GM12878 (cell line): ENCODE measurements at regions not wholly inside any gene's neighbourhood (a gene's known extent, or its start where the extent isn't known, plus 50 kb on each side); places are given as distances from the start of the nearest gene placed in this dataset.

Experiments used
- ATAC-seq: fragments of 200-7000 bp; cut with Tn5 transposase; 3 replicates; pipeline ENCODE4 v1.9.1; 2020; ENCODE audit warnings: mild to moderate bottlenecking, moderate library complexity
- BruUV-seq: library from RNA; stranded (reverse); fragments of 400-500 nt; replicated peaks from 2 replicates; lab custom pipeline; 2021; lab: Mats Ljungman, UMichigan
- CTCF ChIA-PET: fragments of 300-600 bp; sonication (Branson Sonifier 250); formaldehyde crosslinking; extraction: SDS; loops from one replicate; lab custom pipeline; 2021; ENCODE audit warnings: inconsistent platforms; lab: Yijun Ruan, JAX
- POLR2A ChIA-PET: fragments of 350-600 bp; formaldehyde crosslinking; extraction: SDS; loops from one replicate; lab custom pipeline; 2021; ENCODE audit warnings: inconsistent platforms; lab: Charles Lee
- RAD21 ChIA-PET: fragments of 300-600 bp; sonication (Branson Sonifier 250); formaldehyde crosslinking; loops from one replicate; lab custom pipeline; 2023; ENCODE audit warnings: antibody characterized with exemption; ENCODE audit not compliant: unreplicated experiment; lab: Charles Lee
- SMC1A ChIA-PET: fragments of 300-600 bp; sonication (Branson Sonifier 250); formaldehyde crosslinking; loops from one replicate; lab custom pipeline; 2023; ENCODE audit not compliant: unreplicated experiment, uncharacterized antibody; lab: Charles Lee
- DNase-seq: peaks from one replicate; pipeline ENCODE4 v3.0.0-alpha.2; 2011; ENCODE audit warnings: low read depth, low spot score
- FAIRE-seq: peaks from 3 replicates; lab custom pipeline; 2011; peaks lifted over from hg19 to GRCh38; lab: Jason Lieb, UNC
- H2AFZ ChIP-seq: 2 replicates; pipeline ENCODE4 v1.6.0; 2011; ENCODE audit warnings: low read depth, low read length, control low read depth; ENCODE audit not compliant: control insufficient read depth
- H3K27ac ChIP-seq: 2 replicates; pipeline ENCODE4 v1.5.1; 2011; ENCODE audit warnings: control low read depth; ENCODE audit not compliant: control insufficient read depth, insufficient read depth
- H3K27me3 ChIP-seq, 2 experiments: replicated peaks in 1 of 2; 2 replicates each; pipeline versions ENCODE4 v1.6.0 to v1.6.1; 2011; ENCODE audit warnings: low read length in 1 of 2; ENCODE audit not compliant: control insufficient read depth in 2 of 2, insufficient read depth in 2 of 2
- H3K36me3 ChIP-seq, 2 experiments: 2 replicates each; pipeline ENCODE4 v1.5.1; 2011; ENCODE audit warnings: low read length in 1 of 2; ENCODE audit not compliant: control insufficient read depth in 2 of 2, insufficient read depth in 2 of 2
- H3K4me1 ChIP-seq: 2 replicates; pipeline ENCODE4 v1.6.1; 2011; ENCODE audit warnings: mild to moderate bottlenecking, low read length, moderate library complexity, mixed read lengths; ENCODE audit not compliant: control insufficient read depth, insufficient read depth
- H3K4me2 ChIP-seq: 2 replicates; pipeline ENCODE4 v1.6.0; 2011; ENCODE audit warnings: control low read depth; ENCODE audit not compliant: control insufficient read depth, insufficient read depth
- H3K4me3 ChIP-seq: fragments of 200-600 bp; sonication (generic); 2 replicates; pipeline ENCODE4 v1.5.1; 2016
- H3K79me2 ChIP-seq: 2 replicates; pipeline ENCODE4 v1.6.0; 2011; ENCODE audit warnings: low read length; ENCODE audit not compliant: control insufficient read depth, insufficient read depth
- H3K9ac ChIP-seq: 2 replicates; pipeline ENCODE4 v1.8.0; 2011; ENCODE audit warnings: low read length, control low read depth, mixed read lengths; ENCODE audit not compliant: control insufficient read depth, insufficient read depth
- H3K9me3 ChIP-seq: replicated peaks from 3 replicates; pipeline ENCODE4 v1.5.1; 2011; ENCODE audit warnings: mild to moderate bottlenecking, low read length; ENCODE audit not compliant: control insufficient read depth, insufficient read depth
- H4K20me1 ChIP-seq: 2 replicates; pipeline ENCODE4 v1.6.0; 2011; ENCODE audit not compliant: control insufficient read depth, insufficient read depth
- ATF7 ChIP-seq: fragments of 450-650 bp; IDR thresholded peaks from 2 replicates; pipeline ENCODE4 v1.6.1; 2016; ENCODE audit warnings: low read depth, mild to moderate bottlenecking
- CBFB ChIP-seq: IDR thresholded peaks from 2 replicates; pipeline ENCODE4 v1.6.1; 2016; ENCODE audit warnings: antibody characterized with exemption, low read depth
- CREM ChIP-seq: IDR thresholded peaks from 2 replicates; pipeline ENCODE4 v1.6.1; 2014; ENCODE audit warnings: antibody characterized with exemption, low read depth
- JUNB ChIP-seq: IDR thresholded peaks from 2 replicates; pipeline ENCODE4 v1.6.1; 2016; ENCODE audit warnings: antibody characterized with exemption, mild to moderate bottlenecking
- NFXL1 ChIP-seq: fragments of 450-650 bp; IDR thresholded peaks from 2 replicates; pipeline ENCODE4 v1.6.1; 2017; ENCODE audit warnings: antibody characterized with exemption, mild to moderate bottlenecking, borderline replicate concordance
- POLR2AphosphoS2 ChIP-seq: IDR thresholded peaks from 2 replicates; pipeline ENCODE4 v1.6.1; 2011; ENCODE audit warnings: low read depth, mild to moderate bottlenecking, low read length, improper control_type of control experiment, moderate library complexity
- YY1 ChIP-seq: IDR thresholded peaks from 2 replicates; pipeline ENCODE4 v1.6.1; 2011; ENCODE audit warnings: low read depth, mild to moderate bottlenecking, low read length
- ZNF687 ChIP-seq: fragments of 450-650 bp; IDR thresholded peaks from 2 replicates; pipeline ENCODE4 v1.6.1; 2017; ENCODE audit warnings: mild to moderate bottlenecking, moderate library complexity
- WGBS: methylation state at CpG from one replicate; pipeline ENCODE4 v1.1.6; 2016; ENCODE audit warnings: low lambda C conversion rate; ENCODE audit not compliant: insufficient replicate concordance, insufficient coverage; ENCODE audit errors: missing lambda C conversion rate; 5-methylcytosine and 5-hydroxymethylcytosine counted together
- in situ Hi-C: fragments of 300-500 bp; cut with MboI; formaldehyde crosslinking; loops from 9 replicates; pipeline ENCODE4 v1.14.3; 2018; ENCODE audit warnings: mixed read lengths
- intact Hi-C: fragments of 100-400 bp; cut with micrococcal nuclease; formaldehyde crosslinking; loops from one replicate; pipeline ENCODE4 v1.14.2; 2022; ENCODE audit not compliant: unreplicated experiment

DNA sequence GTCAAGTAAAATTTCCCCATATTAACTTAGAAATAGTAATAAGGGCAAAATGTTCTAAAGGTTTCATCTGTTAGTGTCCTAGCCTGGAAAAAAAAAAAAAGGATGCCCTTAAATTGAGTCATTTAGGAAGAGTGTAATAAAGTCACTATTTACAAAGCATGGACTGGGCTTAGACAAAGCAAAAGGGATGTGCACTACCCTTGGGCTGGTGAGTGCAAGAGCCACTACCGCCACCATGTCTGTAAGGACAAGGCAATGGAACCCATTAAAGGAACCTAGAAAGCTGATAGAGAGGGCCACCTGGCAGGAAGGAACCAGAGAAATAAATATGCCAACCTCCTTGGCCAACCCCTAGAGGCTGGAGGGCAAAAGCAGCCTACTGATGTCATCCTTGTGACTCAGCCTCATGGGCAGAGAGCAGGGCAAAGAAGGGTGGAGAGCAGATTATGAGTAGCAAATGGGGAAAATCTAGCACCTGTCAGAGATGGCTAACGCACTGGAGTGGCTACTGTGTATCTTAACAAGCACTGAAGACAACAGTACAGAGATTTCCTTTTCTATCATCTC, 59.5 kb upstream of the FUT8 start:
- H3K4me2 ChIP-seq: no peak overlapping the region
- 3% methylated on average over 2 of the region's 2 CpGs for WGBS
- CTCF ChIA-PET: interaction anchor here (0.7 to 3.3 kb wide), 5 partner anchors 9 to 125 kb away, joined by 3 to 25 read pairs (median 4); no protein-coding TSS in a partner anchor

More for the DNA sequence above, 59.5 kb upstream of the FUT8 start:
- Histone ChIP-seq H3K36me3 (no peaks in the 10 kb centered on the region), H3K27ac (peak overlapping the region; percentile 65), H3K9ac (no peak overlapping the region), H2AFZ (peak overlapping the region; percentile 42), H3K4me3 (no peak overlapping the region), H3K9me3 (no peaks in the 10 kb centered on the region; the same call in 2 of the 3 replicates), H3K79me2 (no peaks in the 10 kb centered on the region; the same call in none of the 2 replicates), H4K20me1 (no peaks in the 10 kb centered on the region), H3K27me3 (no peaks in the 10 kb centered on the region)
- peak; percentile 55 for ATAC-seq
- SMC1A ChIA-PET: interaction anchor here (0.5 to 11.3 kb wide), 9 partner anchors 34 to 184 kb away, joined by 3 to 135 read pairs (median 8); no protein-coding TSS in a partner anchor
- in situ Hi-C loops: no loop called here
- RAD21 ChIA-PET: interaction anchor here (0.7 to 8.9 kb wide), 8 partner anchors 34 to 66 kb away, joined by 3 to 91 read pairs (median 7); no protein-coding TSS in a partner anchor
- no TSS peak for BruUV-seq
- POLR2A ChIA-PET: interaction anchor here (0.7 to 4.0 kb wide), 4 partner anchors 31 to 404 kb away, joined by 3 to 29 read pairs (median 5); no protein-coding TSS in a partner anchor
- intact Hi-C loops: no loop called here
- no peak for FAIRE-seq
- TF ChIP-seq YY1 (peak; percentile 46; the same call in 1 of the 2 replicates), CBFB (no peak), ATF7 (0 out of 2 replicates have a peak, but pooled peaks have one; percentile 27), ZNF687 (0 out of 2 replicates have a peak, but pooled peaks have one; percentile 15), JUNB (peak; percentile 22; the same call in 1 of the 2 replicates), POLR2AphosphoS2 (no peak), CREM (0 out of 2 replicates have a peak, but pooled peaks have one; percentile 10), NFXL1 (no peak)
- TF ChIP-seq, all 136 proteins: peak for 5
- peaks cover 59% of the 10 kb centered on the region for H3K4me1 ChIP-seq
- no peak for DNase-seq
